ENCODE measurements at regions not wholly inside any gene's neighbourhood (a gene's known extent, or its start where the extent isn't known, plus 50 kb on each side); places are given as distances from the start of the nearest gene placed in this dataset.

GRCh38 chr21:45592208-45592619 is 50.0 kb upstream of the SLC19A1 start:
- DNase-seq = peak in 17 of 42 donors; percentile 13 to 68 (median 41)
- intact Hi-C loops (cut with DNase I) = no loop called here

DNA sequence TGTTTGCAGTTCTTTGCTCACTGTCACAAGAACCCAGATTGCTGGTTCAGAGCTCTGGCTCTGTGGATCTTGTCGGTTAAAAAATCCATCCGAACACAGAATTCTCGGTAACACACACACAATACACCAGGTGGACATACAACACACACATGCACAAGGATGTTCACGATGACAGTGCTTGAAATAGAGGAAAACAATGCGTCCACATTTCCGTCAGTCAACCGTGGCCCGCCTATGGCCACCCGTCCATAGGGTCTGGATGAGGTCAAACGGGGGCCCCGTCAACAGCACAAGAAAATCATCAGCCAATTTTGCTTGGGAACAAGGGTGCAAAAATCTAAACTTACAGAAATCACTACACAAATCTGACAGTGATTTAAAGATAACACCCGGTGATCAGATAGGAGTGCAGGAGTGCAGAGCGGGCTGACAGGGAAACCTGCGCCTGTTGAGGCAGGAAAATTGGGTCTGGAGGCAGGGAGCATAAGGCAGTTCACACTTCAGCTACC is 50.4 kb upstream of the SLC19A1 start:
- intact Hi-C loops (cut with DNase I) = no loop called here
- DNase-seq = peak in 2 of 42 donors; percentile 18 to 27

DNA sequence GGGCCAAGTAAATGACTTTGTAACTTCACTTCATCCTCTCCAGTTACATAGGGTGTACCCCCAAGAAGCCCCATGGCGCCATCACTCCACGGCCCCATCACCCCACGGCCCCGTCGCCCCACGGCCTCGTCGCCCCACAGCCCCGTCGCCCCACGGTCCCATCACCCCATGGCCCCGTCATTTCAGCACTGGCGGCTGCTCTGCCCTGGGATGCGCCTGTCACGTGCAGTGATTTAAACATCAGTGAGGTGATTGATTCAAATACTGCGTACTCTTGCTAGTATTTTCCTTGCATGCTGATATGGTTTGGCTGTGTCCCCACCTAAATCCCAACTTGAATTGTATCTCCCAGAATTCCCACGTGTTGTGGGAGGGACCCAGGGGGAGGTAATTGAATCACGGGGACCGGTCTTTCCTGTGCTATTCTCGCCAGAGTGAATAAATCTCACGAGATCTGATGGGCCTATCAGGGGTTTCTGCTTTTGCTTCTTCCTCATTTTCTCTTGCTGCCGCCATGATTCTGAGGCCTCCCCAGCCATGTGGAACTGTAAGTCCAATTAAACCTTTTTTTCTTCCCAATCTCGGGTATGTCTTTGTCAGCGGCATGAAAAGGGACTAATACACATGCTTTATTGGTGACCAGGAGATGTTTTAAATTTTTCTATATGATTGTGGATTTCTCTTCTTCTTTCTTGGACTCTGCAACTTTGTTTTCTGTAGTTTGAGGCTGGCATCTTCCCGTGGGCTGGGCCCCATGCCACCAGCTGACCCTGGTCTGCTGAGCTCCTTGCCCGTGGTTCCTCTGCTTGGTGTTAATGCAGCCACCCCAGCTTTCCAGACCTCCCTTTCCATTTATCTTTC is 50.1 kb upstream of the PCBP3 start:
- DNase-seq = peak in 3 of 42 donors; percentile 15 to 22 (median 21)
- intact Hi-C loops (cut with DNase I) = no loop called here
